Activated T-helper 1 cell treated with anti-CD3 and anti-CD28 coated beads, Interleukin-12 subunit alpha, Interleukin-12 subunit beta, Interleukin-2, Interleukin-4 antibody, amounts not matched to agents 30 ng/mL and 10 ng/mL and 1 ng/mL, durations not matched to agents 14 hours and 24 hours and 36 hours (primary cell): ENCODE measurements at regions not wholly inside any gene's neighbourhood (a gene's known extent, or its start where the extent isn't known, plus 50 kb on each side); places are given as distances from the start of the nearest gene placed in this dataset.

Experiments
- DNase-seq: peaks from one replicate; pipeline ENCODE4 v3.0.0; 2021; ENCODE audit warnings: low spot score
- H3K27ac Mint-ChIP-seq: one replicate; pipeline ENCODE4 v1.8.0; 2021; ENCODE audit warnings: mild to moderate bottlenecking, mixed read lengths
- H3K27me3 Mint-ChIP-seq: one replicate; pipeline ENCODE4 v1.8.0; 2022; ENCODE audit warnings: mild to moderate bottlenecking, moderate library complexity, mixed read lengths; ENCODE audit not compliant: insufficient read depth
- H3K36me3 Mint-ChIP-seq: one replicate; pipeline ENCODE4 v1.8.0; 2021; ENCODE audit warnings: low read depth, mixed read lengths
- H3K4me1 Mint-ChIP-seq: one replicate; pipeline ENCODE4 v1.8.0; 2021; ENCODE audit warnings: low read depth, mixed read lengths
- H3K4me3 Mint-ChIP-seq: one replicate; pipeline ENCODE4 v1.8.0; 2021; ENCODE audit warnings: mild to moderate bottlenecking, moderate library complexity, mixed read lengths
- H3K9me3 Mint-ChIP-seq: one replicate; pipeline ENCODE4 v1.8.0; 2021; ENCODE audit warnings: mixed read lengths
- intact Hi-C: fragments of 100-400 bp; cut with micrococcal nuclease; formaldehyde crosslinking; loops from one replicate; pipeline ENCODE4 v1.15.1; 2024

DNA sequence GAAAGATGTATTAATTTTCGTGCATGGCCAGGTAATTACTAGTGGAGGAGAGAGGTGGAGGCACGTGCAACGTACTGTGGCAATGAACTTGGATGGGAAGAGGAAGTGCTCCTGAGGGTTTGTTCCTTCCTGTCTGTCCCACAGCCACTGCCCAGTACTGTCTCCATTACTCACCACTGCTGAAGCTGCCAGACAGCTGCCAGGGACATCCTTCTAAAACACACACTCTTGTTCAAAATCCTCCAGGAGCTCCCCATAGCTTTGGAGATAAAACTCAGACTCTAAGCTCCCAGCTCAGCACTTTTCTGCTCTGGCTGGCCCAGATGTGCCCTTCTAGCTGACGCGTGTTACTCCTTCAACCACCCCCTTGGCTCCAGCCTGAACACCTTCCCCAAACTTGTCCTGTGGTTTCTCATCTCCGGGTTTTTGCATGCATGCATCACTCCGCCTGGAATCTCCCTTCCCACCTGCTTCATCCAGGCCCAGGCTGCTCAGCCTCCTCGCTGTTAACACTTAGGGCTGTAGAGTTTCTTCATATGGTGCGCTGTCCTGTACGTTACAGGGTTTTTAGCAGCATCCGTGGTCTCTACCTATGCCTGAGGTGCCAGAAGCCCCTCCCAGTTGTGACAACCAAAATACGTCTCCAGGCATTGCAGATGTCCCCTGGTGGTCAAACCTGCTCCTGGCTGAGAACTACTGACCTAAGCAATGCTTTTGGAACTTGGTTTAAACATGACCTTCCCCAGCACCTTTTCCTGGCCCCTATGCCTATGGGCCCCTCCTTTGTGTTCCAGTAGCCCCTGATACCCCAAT lies 69.5 kb downstream of the C11orf91 start:
- Mint-ChIP-seq H3K9me3 (no peaks in the 10 kb centered on the region), H3K36me3 (no peaks in the 10 kb centered on the region), H3K4me1 (no peaks in the 10 kb centered on the region), H3K27me3 (peaks cover 3% of the 10 kb centered on the region), H3K4me3 (no peak overlapping the region), H3K27ac (no peak overlapping the region)
- intact Hi-C loops: no loop called here
- no peak for DNase-seq

DNA sequence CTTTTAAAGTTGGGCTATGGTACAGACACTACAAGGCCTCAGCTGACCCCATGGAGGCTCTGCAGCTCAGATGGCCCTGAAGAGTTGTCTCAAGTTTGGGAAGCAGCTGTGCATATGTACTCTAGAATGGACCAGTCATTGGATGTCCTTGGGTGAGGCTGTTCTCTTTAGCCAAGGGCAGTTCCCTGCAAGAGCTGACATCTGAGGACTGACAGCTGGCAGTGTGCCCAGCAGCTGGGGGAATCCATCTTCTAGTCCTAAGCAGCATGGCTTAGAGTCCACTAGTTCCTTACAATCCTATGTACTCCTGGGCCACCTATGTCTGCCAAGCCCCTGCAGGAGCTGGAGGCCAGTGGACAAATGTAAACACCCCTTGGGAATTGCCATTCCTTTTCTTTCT lies 76.5 kb downstream of the C11orf91 start:
- Mint-ChIP-seq H3K27me3 (peaks cover 2% of the 10 kb centered on the region), H3K27ac (no peak overlapping the region), H3K36me3 (no peaks in the 10 kb centered on the region), H3K4me3 (no peak overlapping the region), H3K4me1 (no peaks in the 10 kb centered on the region), H3K9me3 (no peaks in the 10 kb centered on the region)
- intact Hi-C loops: no loop called here
- no peak for DNase-seq

DNA sequence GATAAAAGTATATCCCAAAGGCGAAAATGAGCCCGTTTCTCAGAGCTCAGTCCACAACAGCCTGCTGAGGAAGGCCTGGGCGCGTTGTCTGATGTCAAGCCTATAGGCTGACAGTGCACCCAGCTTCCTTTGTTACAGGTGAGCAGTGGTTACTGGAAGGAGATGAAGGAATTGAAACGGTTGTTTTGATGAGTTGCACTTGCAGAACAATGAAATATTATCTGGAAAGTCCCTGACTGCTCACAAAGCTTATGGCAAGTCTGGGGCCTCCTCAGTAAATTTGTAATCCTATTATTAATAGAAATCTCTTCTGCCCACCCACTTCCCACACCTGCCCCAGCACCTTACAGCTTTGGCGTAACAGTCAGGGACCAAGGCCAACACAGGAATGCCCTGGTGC lies 77.8 kb downstream of the C11orf91 start:
- no peak overlapping the region for H3K4me3 Mint-ChIP-seq

GRCh38 chr11:33622186-33622585 lies 78.4 kb downstream of the C11orf91 start:
- Mint-ChIP-seq H3K27me3 (peaks cover 2% of the 10 kb centered on the region), H3K4me3 (no peak overlapping the region), H3K27ac (no peak overlapping the region), H3K36me3 (no peaks in the 10 kb centered on the region), H3K9me3 (no peaks in the 10 kb centered on the region), H3K4me1 (no peaks in the 10 kb centered on the region)
- intact Hi-C loops: no loop called here
- no peak for DNase-seq

More for the DNA sequence above, 77.8 kb downstream of the C11orf91 start:
- intact Hi-C loops: no loop called here
- Mint-ChIP-seq H3K36me3 (no peaks in the 10 kb centered on the region), H3K27ac (no peak overlapping the region), H3K4me1 (no peaks in the 10 kb centered on the region), H3K9me3 (no peaks in the 10 kb centered on the region), H3K27me3 (peaks cover 2% of the 10 kb centered on the region)
- no peak for DNase-seq

- Mint-ChIP-seq H3K9me3 (no peaks in the 10 kb centered on the region), H3K27ac (no peak overlapping the region), H3K27me3 (peaks cover 2% of the 10 kb centered on the region), H3K4me3 (no peak overlapping the region), H3K36me3 (no peaks in the 10 kb centered on the region), H3K4me1 (no peaks in the 10 kb centered on the region)
- DNase-seq: no peak
- intact Hi-C loops: no loop called here
Observed at GRCh38 chr11:33620423-33621171, 80.0 kb downstream of the C11orf91 start.

DNA sequence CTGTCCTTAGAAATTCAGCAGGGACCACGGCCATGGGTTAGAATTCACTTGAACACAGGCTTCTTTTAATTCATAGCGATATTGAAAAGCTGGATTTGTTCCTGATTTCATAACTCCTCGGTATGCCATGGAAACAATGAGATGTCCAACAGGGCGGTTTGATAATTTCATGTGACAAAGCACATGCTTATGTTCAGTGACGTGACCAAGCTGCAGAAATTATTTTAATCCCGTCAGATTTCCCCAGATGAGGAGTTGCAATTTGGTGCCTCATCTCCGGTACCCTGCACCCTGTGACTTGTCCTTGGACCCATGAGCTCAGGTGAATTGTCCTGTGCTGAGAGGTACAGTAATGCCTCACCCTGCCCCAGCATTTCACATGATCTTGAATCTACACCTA lies 81.7 kb downstream of the C11orf91 start:
- no peaks in the 10 kb centered on the region for H3K9me3 Mint-ChIP-seq
- H3K36me3 Mint-ChIP-seq: no peaks in the 10 kb centered on the region
- intact Hi-C loops: no loop called here
- peaks cover 2% of the 10 kb centered on the region for H3K27me3 Mint-ChIP-seq
- no peak overlapping the region for H3K27ac Mint-ChIP-seq
- H3K4me3 Mint-ChIP-seq: no peak overlapping the region
- no peak for DNase-seq
- no peaks in the 10 kb centered on the region for H3K4me1 Mint-ChIP-seq

GRCh38 chr11:33618351-33618710 lies 82.3 kb downstream of the C11orf91 start:
- Mint-ChIP-seq H3K4me1 (no peaks in the 10 kb centered on the region), H3K36me3 (no peaks in the 10 kb centered on the region), H3K27ac (no peak overlapping the region), H3K4me3 (no peak overlapping the region), H3K9me3 (no peaks in the 10 kb centered on the region), H3K27me3 (peaks cover 2% of the 10 kb centered on the region)
- intact Hi-C loops: no loop called here
- DNase-seq: no peak

DNA sequence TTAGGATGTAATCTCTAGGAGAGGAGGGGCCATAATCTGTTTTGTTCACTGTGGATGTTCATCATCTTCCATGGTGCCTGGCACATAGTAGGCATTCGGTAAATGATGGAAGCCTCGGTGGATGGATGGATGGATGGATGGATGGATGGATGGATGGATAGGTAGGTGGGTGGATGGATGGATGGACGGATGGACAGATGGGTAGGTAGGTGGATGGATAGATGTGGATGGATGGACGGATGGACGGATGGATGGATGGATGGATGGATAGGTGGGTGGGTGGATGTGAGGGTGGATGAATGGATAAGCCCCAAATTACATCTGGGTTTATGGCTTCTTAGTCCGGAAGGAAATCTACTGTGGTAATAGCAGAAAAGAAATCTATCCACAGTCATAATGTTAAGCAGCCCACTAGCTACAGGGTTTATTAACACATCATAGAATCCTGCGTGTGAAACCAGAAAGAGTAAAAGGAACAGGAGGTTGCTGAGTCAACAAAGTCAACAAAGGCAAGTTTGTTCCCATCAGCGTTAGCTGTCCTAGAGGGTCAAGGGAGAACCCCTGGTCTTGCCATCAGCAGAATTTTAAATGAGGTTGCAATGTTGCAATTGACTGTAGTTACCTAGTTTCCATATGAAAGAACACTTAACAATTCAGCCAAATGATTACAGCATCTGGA lies 82.8 kb downstream of the C11orf91 start:
- Mint-ChIP-seq H3K27ac (no peak overlapping the region), H3K4me3 (no peak overlapping the region), H3K4me1 (no peaks in the 10 kb centered on the region), H3K36me3 (no peaks in the 10 kb centered on the region), H3K27me3 (peaks cover 2% of the 10 kb centered on the region), H3K9me3 (no peaks in the 10 kb centered on the region)
- no peak for DNase-seq
- intact Hi-C loops: no loop called here

GRCh38 chr11:33616552-33616951 lies 84.1 kb downstream of the C11orf91 start:
- no peaks in the 10 kb centered on the region for H3K36me3 Mint-ChIP-seq
- no peak overlapping the region for H3K27ac Mint-ChIP-seq
- no peaks in the 10 kb centered on the region for H3K4me1 Mint-ChIP-seq
- intact Hi-C loops: no loop called here
- DNase-seq: no peak
- no peak overlapping the region for H3K4me3 Mint-ChIP-seq
- no peaks in the 10 kb centered on the region for H3K9me3 Mint-ChIP-seq
- no peaks in the 10 kb centered on the region for H3K27me3 Mint-ChIP-seq

DNA sequence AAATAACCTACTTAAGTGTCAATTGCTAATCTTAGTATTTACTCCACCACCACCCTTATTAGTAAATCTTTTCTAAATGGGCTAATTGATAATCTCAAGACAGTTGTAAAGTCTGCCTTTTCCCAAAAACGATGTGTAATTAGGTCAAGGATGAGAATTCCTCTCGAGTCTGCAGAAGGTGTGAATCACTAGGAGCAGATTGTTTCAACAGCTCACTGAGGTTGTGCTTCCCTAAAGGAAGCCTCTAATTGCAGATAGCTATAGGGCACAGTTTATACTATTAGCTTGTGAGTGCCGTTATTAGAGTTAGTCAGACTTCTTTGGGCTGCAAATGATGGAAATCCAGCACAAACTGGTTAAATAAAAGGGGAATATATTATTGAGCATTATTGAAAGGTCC lies 84.9 kb downstream of the C11orf91 start:
- intact Hi-C loops: no loop called here
- no peaks in the 10 kb centered on the region for H3K4me1 Mint-ChIP-seq
- H3K27me3 Mint-ChIP-seq: no peaks in the 10 kb centered on the region
- no peaks in the 10 kb centered on the region for H3K9me3 Mint-ChIP-seq
- H3K27ac Mint-ChIP-seq: no peak overlapping the region
- no peaks in the 10 kb centered on the region for H3K36me3 Mint-ChIP-seq
- DNase-seq: no peak
- no peak overlapping the region for H3K4me3 Mint-ChIP-seq

DNA sequence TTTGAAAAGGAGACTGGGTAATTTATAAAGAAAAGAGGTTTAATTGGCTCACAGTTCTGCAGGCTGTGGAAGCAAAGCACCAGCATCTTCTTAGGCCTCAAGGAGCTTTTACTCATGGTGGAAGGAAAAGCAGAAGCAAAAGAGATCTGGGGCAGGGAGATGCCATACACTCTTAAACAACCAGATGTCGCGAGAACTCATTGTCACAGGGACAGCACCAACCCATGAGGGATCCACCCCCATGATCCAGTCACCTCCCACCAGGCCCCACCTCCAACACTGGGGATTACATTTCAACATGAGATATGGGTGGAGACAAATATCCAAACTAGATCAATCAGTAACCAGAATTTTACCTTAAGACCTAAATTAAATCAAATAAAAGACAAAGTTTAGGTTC lies 87.2 kb downstream of the C11orf91 start:
- Mint-ChIP-seq H3K36me3 (no peaks in the 10 kb centered on the region), H3K27me3 (no peaks in the 10 kb centered on the region), H3K9me3 (no peaks in the 10 kb centered on the region), H3K4me1 (no peaks in the 10 kb centered on the region), H3K4me3 (no peak overlapping the region), H3K27ac (no peak overlapping the region)
- intact Hi-C loops: no loop called here
- no peak for DNase-seq

GRCh38 chr11:33610903-33611302 lies 89.7 kb downstream of the C11orf91 start:
- intact Hi-C loops: no loop called here
- no peak overlapping the region for H3K27ac Mint-ChIP-seq
- no peak for DNase-seq
- no peaks in the 10 kb centered on the region for H3K9me3 Mint-ChIP-seq
- H3K4me3 Mint-ChIP-seq: no peak overlapping the region
- no peaks in the 10 kb centered on the region for H3K27me3 Mint-ChIP-seq
- H3K36me3 Mint-ChIP-seq: no peaks in the 10 kb centered on the region
- H3K4me1 Mint-ChIP-seq: no peaks in the 10 kb centered on the region

GRCh38 chr11:33608386-33608785 lies 92.2 kb downstream of the C11orf91 start:
- no peaks in the 10 kb centered on the region for H3K4me1 Mint-ChIP-seq
- no peaks in the 10 kb centered on the region for H3K36me3 Mint-ChIP-seq
- no peak for DNase-seq
- H3K4me3 Mint-ChIP-seq: no peak overlapping the region
- no peaks in the 10 kb centered on the region for H3K9me3 Mint-ChIP-seq
- intact Hi-C loops: no loop called here
- H3K27me3 Mint-ChIP-seq: no peaks in the 10 kb centered on the region
- H3K27ac Mint-ChIP-seq: no peak overlapping the region
